ENCODE measurements at regions not wholly inside any gene's neighbourhood (a gene's known extent, or its start where the extent isn't known, plus 50 kb on each side); places are given as distances from the start of the nearest gene placed in this dataset.

DNA sequence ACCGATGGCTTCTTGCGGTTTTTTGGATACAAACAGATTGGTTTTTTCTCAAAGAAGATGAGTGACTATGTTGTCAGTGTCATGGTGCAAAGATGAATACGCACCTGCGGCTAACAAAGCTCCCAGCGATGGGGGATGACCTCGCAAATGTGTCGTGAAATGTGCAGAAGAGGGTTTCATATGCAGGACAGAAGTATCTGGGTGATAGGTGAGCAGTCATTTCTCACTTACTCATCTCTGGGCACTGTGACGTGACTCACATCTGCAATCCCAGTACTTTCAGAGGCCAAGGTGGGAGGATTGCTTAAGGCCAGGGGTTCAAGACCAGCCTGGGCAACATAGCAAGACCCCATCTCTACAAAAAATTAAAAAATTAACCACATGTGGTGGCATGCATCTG, 216.3 kb downstream of the ERMARD start:
- POLR2A ChIA-PET, result no interaction called here
- intact Hi-C loops (cut with micrococcal nuclease), result no loop called here
- no peak overlapping the region for H3K27ac Mint-ChIP-seq
- no peaks in the 10 kb centered on the region for H3K9me3 Mint-ChIP-seq
- H3K4me1 Mint-ChIP-seq (ENCODE audit: low read depth), result no peaks in the 10 kb centered on the region
- no peak overlapping the region for H3K4me3 Mint-ChIP-seq
- DNase-seq, result peak; percentile 42
- peaks cover 5% of the 10 kb centered on the region for H3K27me3 Mint-ChIP-seq
- CTCF ChIA-PET, result no interaction called here
- no peaks in the 10 kb centered on the region for H3K36me3 Mint-ChIP-seq

DNA sequence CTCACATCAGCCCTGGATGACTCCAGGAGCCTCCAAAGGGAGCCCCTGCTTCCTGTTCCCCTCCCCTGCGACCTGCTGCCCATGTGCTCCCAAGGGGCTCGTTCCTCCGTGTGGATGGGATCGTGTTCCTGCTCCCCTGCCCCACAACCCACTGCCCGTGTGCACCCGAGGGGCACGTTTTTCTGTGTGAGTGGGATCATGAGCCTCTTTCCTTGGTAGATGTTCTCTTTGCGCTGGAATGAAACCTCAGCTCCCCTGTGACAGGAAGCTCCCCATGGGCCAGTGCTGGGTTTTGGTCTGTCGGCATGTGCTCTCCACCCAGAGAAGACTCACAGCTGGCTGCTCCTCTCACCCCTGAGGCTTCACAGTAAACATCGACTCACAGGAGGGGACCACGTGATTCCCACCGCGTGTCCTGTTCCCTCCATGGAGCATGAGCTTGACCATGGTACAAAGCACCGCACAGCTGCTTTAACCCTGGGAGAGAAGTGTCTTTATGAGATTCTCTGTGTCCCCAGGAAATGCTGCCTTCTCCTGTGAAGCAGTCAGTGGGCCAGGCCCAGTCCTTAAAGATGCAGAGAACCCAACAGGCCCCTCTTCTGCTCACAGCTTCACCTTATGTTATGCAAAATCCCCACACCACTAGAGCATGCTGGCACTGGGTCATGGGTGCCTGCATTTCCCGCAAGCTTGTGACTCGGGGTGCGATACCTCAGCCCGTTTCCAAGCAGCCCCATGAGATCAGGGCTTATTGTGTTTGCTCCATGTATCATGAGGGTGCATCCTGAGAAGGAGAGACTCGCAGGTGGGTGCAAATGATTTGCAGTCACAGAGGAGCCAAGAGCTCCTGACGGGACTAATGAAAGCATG, 215.1 kb downstream of the ERMARD start:
- no peaks in the 10 kb centered on the region for H3K9me3 Mint-ChIP-seq
- peaks cover 10% of the 10 kb centered on the region for H3K27me3 Mint-ChIP-seq
- no peak for DNase-seq
- no peak overlapping the region for H3K27ac Mint-ChIP-seq
- intact Hi-C loops (cut with micrococcal nuclease), result no loop called here
- no peak overlapping the region for H3K4me3 Mint-ChIP-seq
- ChIA-PET CTCF (no interaction called here), POLR2A (no interaction called here)
- H3K36me3 Mint-ChIP-seq, result no peaks in the 10 kb centered on the region
- peaks cover under 1% of the 10 kb centered on the region for H3K4me1 Mint-ChIP-seq (ENCODE audit: low read depth)

- Mint-ChIP-seq H3K4me1 (ENCODE audit: low read depth) (peaks cover 3% of the 10 kb centered on the region), H3K27me3 (peaks cover 13% of the 10 kb centered on the region), H3K27ac (no peak overlapping the region), H3K4me3 (no peak overlapping the region), H3K9me3 (no peaks in the 10 kb centered on the region), H3K36me3 (no peaks in the 10 kb centered on the region)
- ChIA-PET POLR2A (no interaction called here), CTCF (no interaction called here)
- intact Hi-C loops (cut with micrococcal nuclease), result no loop called here
- DNase-seq, result no peak
Measured at GRCh38 chr6:169965657-169966311, 214.4 kb downstream of the ERMARD start.

DNA sequence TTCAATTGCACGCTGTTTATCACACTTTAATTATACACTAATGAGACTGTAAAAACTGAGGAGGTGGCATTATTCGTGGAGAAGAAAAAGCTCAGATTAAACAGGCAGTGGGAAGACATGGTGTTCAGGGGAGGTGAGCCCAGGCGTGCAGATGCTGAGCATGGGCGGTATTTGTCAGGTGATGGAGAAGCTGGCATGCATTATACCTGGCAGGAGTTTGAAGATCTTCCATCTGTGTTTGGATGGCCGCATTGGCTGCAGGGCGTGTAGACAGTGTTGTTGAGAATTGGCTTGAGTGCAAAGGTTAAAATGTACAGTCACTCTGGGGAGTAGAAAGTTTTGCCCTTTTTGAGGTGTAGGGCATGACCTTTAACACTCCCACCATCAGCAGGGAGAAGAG, 213.8 kb downstream of the ERMARD start:
- Mint-ChIP-seq H3K27me3 (peaks cover 13% of the 10 kb centered on the region), H3K4me3 (no peak overlapping the region)
- no peak for DNase-seq

GRCh38 chr6:169964486-169965180, 213.2 kb downstream of the ERMARD start:
- DNase-seq, result no peak
- Mint-ChIP-seq H3K36me3 (no peaks in the 10 kb centered on the region), H3K9me3 (no peaks in the 10 kb centered on the region), H3K4me3 (no peak overlapping the region), H3K4me1 (ENCODE audit: low read depth) (peaks cover 4% of the 10 kb centered on the region), H3K27ac (no peak overlapping the region), H3K27me3 (peaks cover 15% of the 10 kb centered on the region)
- intact Hi-C loops (cut with micrococcal nuclease), result no loop called here
- ChIA-PET CTCF (interaction anchor here (0.9 kb wide), 1 partner anchor 133 kb away, joined by 3 read pairs; no protein-coding TSS in a partner anchor), POLR2A (no interaction called here)

More for the DNA sequence above, 213.8 kb downstream of the ERMARD start:
- peaks cover 3% of the 10 kb centered on the region for H3K4me1 Mint-ChIP-seq (ENCODE audit: low read depth)
- no peaks in the 10 kb centered on the region for H3K36me3 Mint-ChIP-seq
- H3K9me3 Mint-ChIP-seq, result no peaks in the 10 kb centered on the region
- POLR2A ChIA-PET, result no interaction called here
- CTCF ChIA-PET, result no interaction called here
- intact Hi-C loops (cut with micrococcal nuclease), result no loop called here
- H3K27ac Mint-ChIP-seq, result no peak overlapping the region

GRCh38 chr6:169963581-169964297, 212.3 kb downstream of the ERMARD start:
- ChIA-PET POLR2A (no interaction called here), CTCF (interaction anchor here (0.9 kb wide), 1 partner anchor 132 kb away, joined by 3 read pairs; no protein-coding TSS in a partner anchor)
- H3K9me3 Mint-ChIP-seq, result no peaks in the 10 kb centered on the region
- H3K4me1 Mint-ChIP-seq (ENCODE audit: low read depth), result peaks cover 12% of the 10 kb centered on the region
- no peaks in the 10 kb centered on the region for H3K36me3 Mint-ChIP-seq
- DNase-seq, result no peak
- no peak overlapping the region for H3K4me3 Mint-ChIP-seq
- no peak overlapping the region for H3K27ac Mint-ChIP-seq
- H3K27me3 Mint-ChIP-seq, result peaks cover 19% of the 10 kb centered on the region
- intact Hi-C loops (cut with micrococcal nuclease), result no loop called here

- Mint-ChIP-seq H3K9me3 (no peaks in the 10 kb centered on the region), H3K4me3 (peak overlapping the region; percentile 20), H3K27ac (no peak overlapping the region), H3K27me3 (peaks cover 21% of the 10 kb centered on the region), H3K4me1 (ENCODE audit: low read depth) (peaks cover 12% of the 10 kb centered on the region), H3K36me3 (no peaks in the 10 kb centered on the region)
- ChIA-PET CTCF (interaction anchor here (1.0 to 1.1 kb wide), 2 partner anchors 54 to 131 kb away, joined by 3 read pairs; no protein-coding TSS in a partner anchor), POLR2A (no interaction called here)
- no peak for DNase-seq
- intact Hi-C loops (cut with micrococcal nuclease), result no loop called here
Measured at GRCh38 chr6:169962604-169963469, 211.4 kb downstream of the ERMARD start.

- H3K9me3 Mint-ChIP-seq, result no peaks in the 10 kb centered on the region
- intact Hi-C loops (cut with micrococcal nuclease), result no loop called here
- H3K36me3 Mint-ChIP-seq, result no peaks in the 10 kb centered on the region
- peaks cover 21% of the 10 kb centered on the region for H3K27me3 Mint-ChIP-seq
- no peak overlapping the region for H3K4me3 Mint-ChIP-seq
- ChIA-PET POLR2A (no interaction called here), CTCF (interaction anchor here (1.0 to 1.1 kb wide), 2 partner anchors 55 to 130 kb away, joined by 3 read pairs; no protein-coding TSS in a partner anchor)
- no peak overlapping the region for H3K27ac Mint-ChIP-seq
- H3K4me1 Mint-ChIP-seq (ENCODE audit: low read depth), result peaks cover 12% of the 10 kb centered on the region
- peak; percentile 27 for DNase-seq
Measured at GRCh38 chr6:169961772-169962561, 210.5 kb downstream of the ERMARD start.

DNA sequence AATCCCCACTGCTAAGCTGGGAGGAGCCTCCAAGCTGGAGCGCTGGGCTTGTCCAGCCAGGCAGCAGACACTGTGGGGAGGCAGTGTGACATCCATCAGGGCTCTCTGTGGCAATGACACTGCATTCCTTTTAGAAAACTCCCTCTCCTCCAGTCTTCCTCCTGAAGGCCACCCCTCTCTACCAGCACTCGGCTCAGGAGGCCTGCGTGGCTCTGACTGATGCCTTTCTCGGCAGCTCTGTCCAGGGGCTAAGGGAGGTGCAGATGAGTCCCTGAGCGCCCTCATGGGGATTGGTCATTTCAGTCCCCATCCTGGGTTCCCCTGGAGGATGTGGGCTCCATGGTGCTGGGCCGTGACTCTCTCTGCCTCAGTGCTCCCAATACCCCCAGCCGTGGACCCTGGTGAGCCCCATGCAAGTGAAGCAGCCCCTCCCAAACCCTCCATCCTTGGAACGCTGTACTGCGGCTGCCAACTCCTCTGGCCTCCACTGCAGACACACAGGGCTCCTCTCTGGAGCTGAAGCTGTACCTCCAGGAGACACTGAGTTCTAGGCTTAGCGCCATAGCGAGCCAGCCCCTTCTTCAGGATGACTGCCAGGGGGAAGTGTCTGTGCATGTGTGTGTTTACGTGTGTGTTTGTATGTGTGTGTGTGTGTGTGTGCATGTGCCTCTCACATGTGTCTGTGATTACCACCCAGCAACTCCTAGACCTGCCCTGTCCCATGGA, 209.6 kb downstream of the ERMARD start:
- POLR2A ChIA-PET, result no interaction called here
- DNase-seq, result no peak
- intact Hi-C loops (cut with micrococcal nuclease), result no loop called here
- Mint-ChIP-seq H3K4me1 (ENCODE audit: low read depth) (peaks cover 12% of the 10 kb centered on the region), H3K27ac (no peak overlapping the region), H3K4me3 (peak overlapping the region; percentile 29), H3K27me3 (peaks cover 21% of the 10 kb centered on the region), H3K9me3 (no peaks in the 10 kb centered on the region), H3K36me3 (no peaks in the 10 kb centered on the region)
- CTCF ChIA-PET, result no interaction called here

GRCh38 chr6:169960521-169960885, 209.1 kb downstream of the ERMARD start:
- Mint-ChIP-seq H3K4me3 (no peak overlapping the region), H3K9me3 (no peaks in the 10 kb centered on the region), H3K36me3 (no peaks in the 10 kb centered on the region), H3K4me1 (ENCODE audit: low read depth) (peaks cover 12% of the 10 kb centered on the region), H3K27ac (no peak overlapping the region), H3K27me3 (peaks cover 21% of the 10 kb centered on the region)
- no peak for DNase-seq
- ChIA-PET CTCF (interaction anchor here (1.1 kb wide), 1 partner anchor 129 kb away, joined by 4 read pairs; no protein-coding TSS in a partner anchor), POLR2A (no interaction called here)
- intact Hi-C loops (cut with micrococcal nuclease), result no loop called here
